Adipocyte (in vitro differentiated cells): ENCODE measurements at regions not wholly inside any gene's neighbourhood (a gene's known extent, or its start where the extent isn't known, plus 50 kb on each side); places are given as distances from the start of the nearest gene placed in this dataset.

Experiments
- DNase-seq: peaks from one replicate; pipeline ENCODE4 v3.0.0-alpha.2; 2015; ENCODE audit warnings: low read depth
- H3K27me3 ChIP-seq: replicated peaks from 2 replicates; pipeline ENCODE4 v1.7.0; 2013; ENCODE audit warnings: mild to moderate bottlenecking, low read length, moderate library complexity; ENCODE audit not compliant: control insufficient read depth, insufficient read depth
- H3K36me3 ChIP-seq: 2 replicates; pipeline ENCODE4 v1.7.0; 2013; ENCODE audit warnings: low read length, mild to moderate bottlenecking, moderate library complexity; ENCODE audit not compliant: control insufficient read depth, insufficient read depth, severe bottlenecking
- H3K4me1 ChIP-seq: 2 replicates; pipeline ENCODE4 v1.7.0; 2013; ENCODE audit warnings: mild to moderate bottlenecking, low read length, moderate library complexity; ENCODE audit not compliant: control insufficient read depth, insufficient read depth
- H3K4me3 ChIP-seq: 2 replicates; pipeline ENCODE4 v1.7.0; 2013; ENCODE audit warnings: mild to moderate bottlenecking, low read length, moderate library complexity
- H3K9ac ChIP-seq: 2 replicates; pipeline ENCODE4 v1.7.0; 2013; ENCODE audit warnings: mild to moderate bottlenecking, low read length, moderate library complexity
- H3K9me3 ChIP-seq: 2 replicates; pipeline ENCODE4 v1.7.0; 2013; ENCODE audit warnings: mild to moderate bottlenecking, low read length, moderate library complexity; ENCODE audit not compliant: control insufficient read depth

DNA sequence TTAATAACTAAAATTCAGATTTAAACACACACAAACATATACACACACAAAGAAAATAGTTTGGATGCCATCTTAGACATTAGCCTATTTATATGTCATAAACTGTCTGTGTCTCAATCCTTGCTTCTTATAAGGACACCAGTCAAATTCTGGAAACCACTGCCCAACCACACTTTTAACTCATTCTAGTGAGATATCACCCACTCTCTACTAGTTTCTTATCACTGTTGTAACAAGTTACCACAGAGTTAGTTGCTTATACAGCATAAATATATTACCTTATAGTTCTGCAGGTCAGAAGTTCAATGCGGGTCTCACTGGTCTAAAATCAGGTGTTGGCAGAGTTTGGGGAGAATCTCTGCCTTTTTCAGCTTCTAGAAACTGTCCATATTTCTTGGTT, 239.1 kb downstream of the MTX2 start:
- H3K27me3 ChIP-seq, result no peaks in the 10 kb centered on the region
- DNase-seq, result no peak
- no peaks in the 10 kb centered on the region for H3K9me3 ChIP-seq
- peaks cover 14% of the 10 kb centered on the region for H3K4me1 ChIP-seq
- H3K9ac ChIP-seq, result no peak overlapping the region
- H3K36me3 ChIP-seq, result no peaks in the 10 kb centered on the region
- no peak overlapping the region for H3K4me3 ChIP-seq

DNA sequence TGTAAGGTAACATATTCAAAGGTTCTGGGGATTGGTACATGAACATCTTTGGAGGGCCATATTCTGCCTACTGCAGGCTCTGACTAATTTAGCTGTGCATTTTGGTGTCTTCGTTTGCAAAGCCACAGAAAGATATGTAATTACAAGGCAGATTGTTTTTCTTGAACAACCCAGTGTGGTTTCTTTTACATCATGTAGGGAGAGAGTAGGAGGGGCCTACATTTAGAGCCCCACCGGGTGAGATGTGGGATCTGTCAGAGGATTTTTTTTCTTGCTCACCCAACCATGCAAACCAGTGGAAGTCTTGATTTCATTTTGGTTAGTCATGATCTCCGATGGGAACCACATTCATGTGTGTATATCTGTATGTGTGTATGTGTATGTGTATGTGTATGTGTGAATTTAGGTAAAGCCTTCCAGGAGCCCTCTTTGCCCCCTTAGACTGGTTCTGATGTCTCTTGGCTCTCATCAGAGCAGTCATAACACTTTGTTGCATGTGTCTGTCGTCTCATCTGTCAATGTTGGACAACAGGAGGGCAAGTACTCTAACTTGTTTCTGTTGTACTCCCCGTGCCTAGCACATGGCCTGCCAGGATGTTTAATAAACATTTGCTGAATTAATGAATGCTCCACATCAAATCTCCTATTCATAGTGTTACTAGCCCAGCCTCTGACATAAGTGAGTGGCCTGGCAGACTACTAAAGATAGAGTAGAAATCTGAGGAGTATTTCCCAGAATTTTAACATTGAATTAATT, 239.9 kb downstream of the MTX2 start:
- H3K9me3 ChIP-seq, result no peaks in the 10 kb centered on the region
- no peaks in the 10 kb centered on the region for H3K36me3 ChIP-seq
- no peak overlapping the region for H3K9ac ChIP-seq
- DNase-seq, result no peak
- H3K4me1 ChIP-seq, result peaks cover 14% of the 10 kb centered on the region
- H3K27me3 ChIP-seq, result no peaks in the 10 kb centered on the region
- no peak overlapping the region for H3K4me3 ChIP-seq

DNA sequence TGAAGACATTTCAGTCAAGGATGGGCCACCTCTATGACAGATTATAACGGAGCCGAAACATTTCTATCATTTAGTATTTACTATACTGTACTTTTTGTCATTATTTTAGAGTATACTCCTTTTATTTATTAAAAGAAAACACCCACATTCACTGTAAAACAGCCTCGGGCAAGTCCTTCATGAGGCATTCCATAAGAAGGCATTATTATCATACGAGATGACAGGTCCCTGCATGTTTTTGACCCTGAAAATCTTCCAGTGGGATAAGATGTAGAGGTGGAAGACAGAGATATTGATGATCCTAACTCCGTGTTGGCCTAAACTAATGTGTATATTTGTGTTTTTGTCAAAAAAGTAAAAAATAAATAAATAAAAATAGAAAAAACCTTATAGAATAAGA, 245.0 kb downstream of the MTX2 start:
- H3K4me3 ChIP-seq, result no peak overlapping the region
- no peak for DNase-seq
- H3K27me3 ChIP-seq, result no peaks in the 10 kb centered on the region
- H3K9ac ChIP-seq, result no peak overlapping the region
- peaks cover 7% of the 10 kb centered on the region for H3K4me1 ChIP-seq
- no peaks in the 10 kb centered on the region for H3K36me3 ChIP-seq
- no peaks in the 10 kb centered on the region for H3K9me3 ChIP-seq

DNA sequence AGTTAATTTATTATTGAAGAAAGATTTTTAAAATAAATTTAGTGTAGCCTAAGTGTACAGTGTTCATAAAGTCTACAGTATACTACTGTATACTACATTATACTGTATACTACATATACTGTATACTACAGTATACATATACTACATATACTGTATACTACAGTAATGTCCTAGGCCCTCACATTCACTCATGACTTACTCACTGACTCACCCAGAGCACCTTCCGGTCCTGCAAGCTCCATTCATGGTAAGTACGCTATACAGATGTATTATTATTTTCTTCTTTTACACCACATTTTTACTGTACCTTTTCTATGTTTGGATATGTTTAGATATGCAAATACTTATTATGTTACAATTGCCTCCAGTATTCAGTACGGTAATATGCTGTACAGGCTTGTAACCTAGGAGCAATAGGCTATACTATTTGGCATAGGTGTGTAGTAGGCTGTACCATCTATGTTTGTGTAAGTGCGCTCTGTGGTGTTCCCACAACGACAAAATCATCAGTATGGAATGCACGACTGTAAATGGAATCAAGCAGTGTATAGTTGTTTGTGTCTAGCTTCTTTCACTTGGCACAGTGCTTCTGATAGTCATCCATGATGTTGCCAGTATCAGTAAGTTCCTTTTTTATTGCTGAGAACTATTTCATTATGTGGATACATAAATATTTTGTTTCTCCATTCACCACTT, 245.7 kb downstream of the MTX2 start:
- Histone ChIP-seq H3K36me3 (no peaks in the 10 kb centered on the region), H3K9ac (no peak overlapping the region), H3K4me3 (no peak overlapping the region), H3K27me3 (no peaks in the 10 kb centered on the region), H3K4me1 (peaks cover 13% of the 10 kb centered on the region), H3K9me3 (no peaks in the 10 kb centered on the region)
- no peak for DNase-seq

DNA sequence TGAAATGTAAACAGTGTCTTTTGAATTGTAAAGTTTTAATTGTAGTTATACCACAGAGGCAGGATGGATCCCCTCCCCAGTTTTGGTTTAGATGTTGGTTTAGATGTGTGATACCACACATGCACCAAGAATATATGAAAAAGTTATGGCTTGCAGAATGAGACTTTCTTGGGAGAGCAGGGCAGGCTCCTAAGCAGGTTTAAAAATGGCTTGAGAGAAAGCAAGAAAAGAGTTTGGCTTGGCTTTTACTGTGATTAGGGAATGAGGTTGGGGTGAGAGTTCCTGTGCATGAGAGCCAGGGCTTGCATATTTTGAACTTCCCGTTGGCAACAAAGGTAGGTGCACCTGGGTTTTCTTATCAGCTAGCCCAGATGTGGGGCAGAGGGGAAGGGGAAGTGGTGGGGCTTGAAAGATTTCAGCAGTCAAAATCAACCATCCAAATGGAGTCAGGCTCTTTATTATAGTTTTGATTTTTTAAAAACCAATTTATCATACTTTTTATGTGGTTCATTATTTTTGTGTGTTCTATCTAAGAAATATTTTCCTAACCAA, 246.9 kb downstream of the MTX2 start:
- Histone ChIP-seq H3K27me3 (no peaks in the 10 kb centered on the region), H3K4me3 (no peak overlapping the region), H3K36me3 (no peaks in the 10 kb centered on the region), H3K9ac (no peak overlapping the region), H3K9me3 (no peaks in the 10 kb centered on the region), H3K4me1 (peaks cover 24% of the 10 kb centered on the region)
- no peak for DNase-seq

DNA sequence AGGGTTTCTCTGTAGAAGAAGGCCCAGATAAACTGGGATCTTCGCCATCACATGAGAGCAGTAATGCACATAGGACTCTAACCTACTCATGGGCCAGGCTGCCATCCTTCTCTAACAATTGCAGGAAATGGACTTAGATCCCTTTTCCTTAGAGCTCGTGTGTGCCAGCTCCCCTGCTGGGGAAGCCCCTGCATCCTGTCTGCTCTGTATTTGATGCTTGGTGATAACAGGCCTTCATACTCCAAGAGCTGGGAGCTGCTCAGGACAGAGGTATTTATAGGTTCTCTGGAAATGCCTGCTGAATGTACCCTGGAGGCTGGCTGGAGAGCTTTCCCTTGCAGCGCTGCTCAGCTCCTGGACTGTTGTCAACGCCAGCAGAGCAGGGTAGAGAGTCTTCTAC, 249.6 kb downstream of the MTX2 start:
- no peaks in the 10 kb centered on the region for H3K36me3 ChIP-seq
- DNase-seq, result no peak
- no peaks in the 10 kb centered on the region for H3K27me3 ChIP-seq
- peak overlapping the region; percentile 22 for H3K9ac ChIP-seq
- H3K4me3 ChIP-seq, result no peak overlapping the region
- peaks cover 24% of the 10 kb centered on the region for H3K4me1 ChIP-seq
- no peaks in the 10 kb centered on the region for H3K9me3 ChIP-seq

DNA sequence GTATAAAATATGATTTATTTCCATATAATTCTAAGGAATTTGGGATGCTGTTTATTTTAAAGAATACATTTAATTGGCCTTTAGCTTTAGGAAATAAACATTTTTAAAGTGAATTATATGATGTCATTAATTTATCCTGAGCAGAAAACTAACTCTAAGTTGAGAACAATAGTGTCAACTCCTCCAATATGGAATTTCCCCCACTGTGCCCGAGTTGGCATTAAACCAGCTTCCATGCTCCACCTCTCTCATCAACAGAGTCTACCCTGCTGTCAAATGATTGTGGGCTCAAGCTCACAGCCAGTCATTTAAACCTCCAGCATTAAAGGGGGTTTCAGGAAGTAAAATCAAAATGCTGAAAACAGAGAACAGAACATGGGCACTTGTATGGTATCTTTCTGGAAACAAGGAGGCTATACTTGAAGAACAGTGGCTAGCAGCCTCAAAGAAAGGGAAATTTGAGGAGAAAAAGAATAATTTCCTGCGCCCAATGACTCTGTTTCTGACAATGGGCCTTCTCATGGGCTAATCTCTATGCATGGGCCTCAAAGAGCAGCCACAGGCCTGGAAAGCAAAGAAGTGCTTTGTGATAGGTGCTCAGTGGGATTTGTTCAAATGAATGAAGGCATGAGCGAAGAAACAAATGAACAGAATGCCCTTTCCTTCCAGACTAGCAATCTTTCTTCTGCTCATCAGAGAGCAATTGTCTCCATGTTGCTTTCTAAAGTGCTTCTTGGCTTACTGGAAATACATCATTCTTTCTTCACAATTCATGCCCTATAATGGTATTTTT, 252.8 kb downstream of the MTX2 start:
- Histone ChIP-seq H3K9ac (no peak overlapping the region), H3K4me3 (no peak overlapping the region), H3K27me3 (no peaks in the 10 kb centered on the region), H3K4me1 (peaks cover 39% of the 10 kb centered on the region), H3K36me3 (no peaks in the 10 kb centered on the region), H3K9me3 (no peaks in the 10 kb centered on the region)
- DNase-seq, result no peak

DNA sequence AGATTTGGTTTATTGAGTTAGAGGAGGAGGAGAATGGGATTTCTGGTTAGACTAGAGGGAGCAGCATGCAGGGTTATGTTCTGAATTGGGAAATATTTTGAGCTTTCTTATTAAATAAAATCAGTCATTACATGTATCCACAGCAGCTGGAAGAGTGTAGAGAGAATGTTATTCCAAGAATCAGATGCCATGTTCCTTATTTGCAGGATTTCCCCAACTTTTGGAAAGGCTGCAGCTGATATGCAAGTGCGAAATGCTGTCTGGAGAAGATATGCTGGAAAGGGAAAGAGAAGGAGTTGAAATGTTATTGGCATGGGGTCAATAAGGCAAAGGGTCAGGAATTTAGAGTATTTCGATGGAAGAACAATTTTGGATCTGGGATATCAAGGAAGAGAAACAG, 255.8 kb downstream of the MTX2 start:
- Histone ChIP-seq H3K9me3 (no peaks in the 10 kb centered on the region), H3K4me1 (peaks cover 30% of the 10 kb centered on the region), H3K27me3 (no peaks in the 10 kb centered on the region), H3K4me3 (no peak overlapping the region), H3K36me3 (no peaks in the 10 kb centered on the region), H3K9ac (no peak overlapping the region)
- no peak for DNase-seq

DNA sequence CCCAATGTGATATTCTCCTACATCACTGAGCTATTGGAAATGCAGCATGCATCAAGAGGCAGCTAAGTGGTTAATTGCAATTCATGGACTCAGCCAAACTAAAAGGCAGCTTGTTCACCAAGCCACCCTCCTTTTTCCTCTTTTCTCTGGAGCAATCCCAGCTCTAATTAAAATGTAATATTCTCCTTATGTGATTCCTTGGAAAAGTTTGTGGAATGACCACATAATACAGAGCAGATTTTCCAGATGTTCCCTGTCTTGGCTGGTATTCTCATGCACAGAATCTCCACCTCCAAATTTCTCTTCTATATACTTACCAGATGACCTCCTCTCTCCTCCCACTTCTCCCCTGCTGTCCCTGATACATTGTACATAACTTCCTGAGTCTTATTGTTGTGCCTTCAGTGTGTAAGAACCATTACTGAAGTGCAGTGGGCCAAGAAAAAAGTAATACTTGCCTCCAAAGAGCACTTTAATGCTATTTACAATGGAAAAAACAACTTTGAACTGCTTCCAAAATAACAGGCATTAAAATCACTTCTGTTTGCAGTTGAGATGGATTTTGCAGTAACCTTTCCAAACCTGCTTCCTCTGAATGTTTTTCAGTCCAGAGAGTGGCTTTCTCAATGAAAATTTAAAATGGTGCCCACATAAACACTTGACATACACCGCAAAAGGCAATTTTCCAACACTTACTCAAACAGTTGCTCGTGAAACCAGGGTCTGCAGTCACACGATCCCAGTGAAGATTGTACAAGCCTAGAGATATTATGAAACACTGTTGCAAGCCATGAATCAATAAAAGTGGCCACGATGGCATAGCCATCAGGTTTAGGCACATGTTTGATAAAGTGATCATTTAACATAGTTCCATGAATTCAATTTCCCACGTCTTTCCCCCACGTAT, 258.0 kb downstream of the MTX2 start:
- peaks cover 20% of the 10 kb centered on the region for H3K4me1 ChIP-seq
- no peaks in the 10 kb centered on the region for H3K27me3 ChIP-seq
- no peaks in the 10 kb centered on the region for H3K9me3 ChIP-seq
- no peaks in the 10 kb centered on the region for H3K36me3 ChIP-seq
- no peak overlapping the region for H3K4me3 ChIP-seq
- no peak overlapping the region for H3K9ac ChIP-seq
- DNase-seq, result no peak

DNA sequence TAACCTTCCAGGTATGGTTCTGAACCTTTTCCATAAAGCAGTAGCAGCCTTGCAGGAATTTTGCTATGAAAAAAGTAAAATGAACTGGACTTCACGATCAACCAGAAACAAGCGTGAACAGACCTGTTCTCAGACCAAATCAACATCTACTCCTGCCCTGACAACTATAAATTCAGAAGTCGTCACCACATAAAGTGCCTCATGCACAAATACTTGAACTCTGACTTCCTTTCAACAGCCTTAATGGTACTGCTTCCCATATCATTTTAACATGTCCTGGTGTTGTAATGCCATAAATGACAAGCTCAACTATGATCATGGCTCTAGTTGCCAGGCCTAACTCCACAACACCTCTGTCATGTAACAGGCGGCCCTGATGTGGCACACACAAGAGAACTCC, 262.4 kb downstream of the MTX2 start:
- Histone ChIP-seq H3K9ac (no peak overlapping the region), H3K4me1 (peaks cover 39% of the 10 kb centered on the region), H3K4me3 (no peak overlapping the region), H3K9me3 (no peaks in the 10 kb centered on the region), H3K27me3 (no peaks in the 10 kb centered on the region), H3K36me3 (no peaks in the 10 kb centered on the region)
- no peak for DNase-seq
